ENCODE measurements at regions not wholly inside any gene's neighbourhood (a gene's known extent, or its start where the extent isn't known, plus 50 kb on each side); places are given as distances from the start of the nearest gene placed in this dataset.

- Histone ChIP-seq H3K4ac (ENCODE audit: low read depth, low read length) (no peak overlapping the region), H3K4me2 (ENCODE audit: low read depth, low read length) (no peak overlapping the region), H2AK9ac (replicated peaks; ENCODE audit: low read depth, low read length, poor library complexity) (no peak overlapping the region), H3K23ac (ENCODE audit: low read depth, low read length) (no peak overlapping the region), H3K9me1 (ENCODE audit: insufficient read depth, low read length) (peaks cover 9% of the 10 kb centered on the region), H3K14ac (replicated peaks; ENCODE audit: low read depth, low read length) (no peak overlapping the region), H4K5ac (ENCODE audit: low read depth, low read length) (no peak overlapping the region), H3K9me3 (ENCODE audit: control insufficient read depth, insufficient read depth, low read length) (no peaks in the 10 kb centered on the region), H2BK15ac (ENCODE audit: low read depth, low read length) (no peak overlapping the region), H3K9ac (ENCODE audit: low read depth, low read length) (no peak overlapping the region), H2AFZ (replicated peaks; ENCODE audit: low read length, poor library complexity) (no peak overlapping the region), H3K27ac (ENCODE audit: insufficient read depth, low read length) (no peak overlapping the region), H2AK5ac (ENCODE audit: low read depth, low read length) (no peak overlapping the region), H2BK20ac (ENCODE audit: low read depth, low read length) (no peak overlapping the region), H3K18ac (ENCODE audit: low read depth, low read length) (no peak overlapping the region), H4K8ac (ENCODE audit: low read depth in 2 of 2, low read length in 2 of 2) (no peak overlapping the region), H3K36me3 (ENCODE audit: control insufficient read depth, insufficient read depth, low read length) (no peaks in the 10 kb centered on the region), H3K56ac (ENCODE audit: extremely low read depth, insufficient read depth, low read length) (no peak overlapping the region), H3K4me3 (ENCODE audit: insufficient read depth, low read depth, low read length) (no peak overlapping the region), H2BK120ac (ENCODE audit: low read depth, low read length) (no peak overlapping the region), H3K79me1 (ENCODE audit: low read depth in 1 of 2, low read length in 2 of 2) (no peaks in the 10 kb centered on the region), H4K91ac (ENCODE audit: insufficient read depth, low read depth, low read length) (no peak overlapping the region), H4K20me1 (ENCODE audit: insufficient read depth, low read length) (no peaks in the 10 kb centered on the region), H3K4me1 (ENCODE audit: control insufficient read depth, insufficient read depth, low read length) (peaks cover 7% of the 10 kb centered on the region), H3K27me3 (ENCODE audit: control insufficient read depth, insufficient read depth, low read length) (peaks cover 10% of the 10 kb centered on the region), H2BK5ac (ENCODE audit: low read depth, low read length, poor library complexity, severe bottlenecking) (no peak overlapping the region)
- intact Hi-C loops (cut with micrococcal nuclease), result no loop called here
- in situ Hi-C loops (cut with MboI; ENCODE audit: low sequenced_read_pairs), result no loop called here
- TF ChIP-seq POLR2A (IDR thresholded peaks at IDR 0.05; ENCODE audit: low read depth, low read length) (no peak), MXI1 (IDR thresholded peaks at IDR 0.05; ENCODE audit: borderline replicate concordance, low read depth, low read length) (no peak), RAD21 (IDR thresholded peaks at IDR 0.05; ENCODE audit: low read length) (no peak), USF2 (IDR thresholded peaks at IDR 0.05; ENCODE audit: low read depth, low read length) (no peak), CEBPB (IDR thresholded peaks at IDR 0.05; ENCODE audit: low read depth, low read length) (no peak), RFX5 (IDR thresholded peaks at IDR 0.05; ENCODE audit: low read depth, low read length) (no peak), NFE2L2 (IDR thresholded peaks at IDR 0.05; ENCODE audit: low read depth, low read length) (no peak), RCOR1 (IDR thresholded peaks at IDR 0.05; ENCODE audit: insufficient replicate concordance, low read length) (no peak), ELK1 (IDR thresholded peaks at IDR 0.05; ENCODE audit: borderline replicate concordance, low read depth, low read length) (no peak), FOS (IDR thresholded peaks at IDR 0.05; ENCODE audit: low read depth, low read length) (no peak), SMC3 (IDR thresholded peaks at IDR 0.05; ENCODE audit: low read depth, low read length) (no peak), CHD1 (IDR thresholded peaks at IDR 0.05; ENCODE audit: low read depth, low read length) (no peak), MAFK (IDR thresholded peaks at IDR 0.05; ENCODE audit: low read depth, low read length) (no peak), BHLHE40 (IDR thresholded peaks at IDR 0.05; ENCODE audit: low read depth, low read length) (no peak), MAZ (IDR thresholded peaks at IDR 0.05; ENCODE audit: borderline replicate concordance, low read depth, low read length) (no peak)
- TF ChIP-seq, protein P1, sequence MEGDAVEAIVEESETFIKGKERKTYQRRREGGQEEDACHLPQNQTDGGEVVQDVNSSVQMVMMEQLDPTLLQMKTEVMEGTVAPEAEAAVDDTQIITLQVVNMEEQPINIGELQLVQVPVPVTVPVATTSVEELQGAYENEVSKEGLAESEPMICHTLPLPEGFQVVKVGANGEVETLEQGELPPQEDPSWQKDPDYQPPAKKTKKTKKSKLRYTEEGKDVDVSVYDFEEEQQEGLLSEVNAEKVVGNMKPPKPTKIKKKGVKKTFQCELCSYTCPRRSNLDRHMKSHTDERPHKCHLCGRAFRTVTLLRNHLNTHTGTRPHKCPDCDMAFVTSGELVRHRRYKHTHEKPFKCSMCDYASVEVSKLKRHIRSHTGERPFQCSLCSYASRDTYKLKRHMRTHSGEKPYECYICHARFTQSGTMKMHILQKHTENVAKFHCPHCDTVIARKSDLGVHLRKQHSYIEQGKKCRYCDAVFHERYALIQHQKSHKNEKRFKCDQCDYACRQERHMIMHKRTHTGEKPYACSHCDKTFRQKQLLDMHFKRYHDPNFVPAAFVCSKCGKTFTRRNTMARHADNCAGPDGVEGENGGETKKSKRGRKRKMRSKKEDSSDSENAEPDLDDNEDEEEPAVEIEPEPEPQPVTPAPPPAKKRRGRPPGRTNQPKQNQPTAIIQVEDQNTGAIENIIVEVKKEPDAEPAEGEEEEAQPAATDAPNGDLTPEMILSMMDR (conservative IDR thresholded peaks at IDR 0.05; ENCODE audit: low read depth, low read length), result no peak
- no peak for ATAC-seq (ENCODE audit: low read depth)
- BruUV-seq (replicated peaks), result no TSS peak
- DNase-seq, result no peak
- ChIA-PET CTCF (interaction anchor here (0.6 kb wide), 1 partner anchor 176 kb away, joined by 3 read pairs; no protein-coding TSS in a partner anchor), POLR2A (ENCODE audit: unreplicated experiment) (no interaction called here)
- WGBS, 2 experiments (ENCODE audit: extremely low coverage in 2 of 2, insufficient read length in 1 of 2), result no CpG with 5 or more reads among the region's 3 CpGs
- dilution Hi-C loops (cut with HindIII; ENCODE audit: low sequenced_read_pairs, unreplicated experiment), result no loop called here
These were observed 53.7 kb upstream of the GDNF start for GRCh38 chr5:37893434-37894134.
